Caco-2 (cell line): ENCODE measurements at regions not wholly inside any gene's neighbourhood (a gene's known extent, or its start where the extent isn't known, plus 50 kb on each side); places are given as distances from the start of the nearest gene placed in this dataset.

Experiments used
- BruUV-seq: library from RNA; stranded (reverse); fragments of 400-500 nt; replicated peaks from 2 replicates; lab custom pipeline; 2021; lab: Mats Ljungman, UMichigan
- CTCF ChIA-PET: fragments of 300-600 bp; sonication (Branson Sonifier 250); formaldehyde crosslinking; loops from one replicate; lab custom pipeline; 2022; ENCODE audit warnings: antibody characterized with exemption; lab: Charles Lee
- POLR2A ChIA-PET: fragments of 300-600 bp; sonication (Branson Sonifier 250); formaldehyde crosslinking; loops from one replicate; lab custom pipeline; 2022; ENCODE audit warnings: antibody characterized with exemption; lab: Charles Lee
- DNase-seq, 2 experiments: peaks; one replicate each; pipeline versions ENCODE4 v3.0.0 to v3.0.0-alpha.2; 2020 to 2022
- H3K27me3 ChIP-seq: replicated peaks from 2 replicates; pipeline ENCODE4 v1.6.0; 2011; ENCODE audit warnings: low read length; ENCODE audit not compliant: control insufficient read depth, insufficient read depth
- H3K36me3 ChIP-seq: 2 replicates; pipeline ENCODE4 v1.5.1; 2011; ENCODE audit warnings: low read length; ENCODE audit not compliant: control insufficient read depth, insufficient read depth
- H3K4me1 ChIP-seq: fragments of 250-450 bp; sonication (Bioruptor Pico); 2 replicates; pipeline ENCODE4 v1.5.1; 2020; ENCODE audit warnings: mild to moderate bottlenecking
- H3K4me3 ChIP-seq: 2 replicates; pipeline ENCODE4 v1.5.1; 2011; ENCODE audit warnings: low read depth, mild to moderate bottlenecking, control low read depth, low read length
- H3K9me3 ChIP-seq: fragments of 250-450 bp; sonication (Bioruptor Pico); 2 replicates; pipeline ENCODE4 v1.5.1; 2020; ENCODE audit warnings: mild to moderate bottlenecking, moderate library complexity
- H3K27ac Mint-ChIP-seq: one replicate; pipeline ENCODE4 v1.8.0; 2022; ENCODE audit warnings: mixed read lengths; ENCODE audit not compliant: unreplicated experiment
- H3K27me3 Mint-ChIP-seq: one replicate; pipeline ENCODE4 v1.8.0; 2022; ENCODE audit warnings: mixed read lengths; ENCODE audit not compliant: insufficient read depth, unreplicated experiment
- H3K36me3 Mint-ChIP-seq: one replicate; pipeline ENCODE4 v1.8.0; 2022; ENCODE audit warnings: mild to moderate bottlenecking, mixed read lengths; ENCODE audit not compliant: insufficient read depth, unreplicated experiment
- H3K4me1 Mint-ChIP-seq: one replicate; pipeline ENCODE4 v1.8.0; 2022; ENCODE audit warnings: low read depth, mixed read lengths; ENCODE audit not compliant: unreplicated experiment
- H3K4me3 Mint-ChIP-seq: one replicate; pipeline ENCODE4 v1.8.0; 2022; ENCODE audit warnings: mild to moderate bottlenecking, moderate library complexity, mixed read lengths; ENCODE audit not compliant: unreplicated experiment
- H3K9me3 Mint-ChIP-seq: one replicate; pipeline ENCODE4 v1.8.0; 2022; ENCODE audit warnings: mixed read lengths; ENCODE audit not compliant: unreplicated experiment
- intact Hi-C: fragments of 100-400 bp; cut with micrococcal nuclease; formaldehyde crosslinking; loops from one replicate; pipeline ENCODE4 v1.10.0; 2022; ENCODE audit not compliant: unreplicated experiment
- TF ChIP-seq, protein P1 (sequence below), 2 experiments: fragments of 200-600 bp in 1 of 2; IDR thresholded peaks; 1 replicate in 1 of 2; 2 replicates in 1 of 2; pipeline versions ENCODE4 v1.5.1 to v1.8.0; 2011 to 2022; ENCODE audit warnings: antibody characterized with exemption in 1 of 2, control low read depth in 1 of 2, inconsistent platforms in 1 of 2, low read depth in 1 of 2, low read length in 1 of 2, mild to moderate bottlenecking in 1 of 2, moderate library complexity in 1 of 2; ENCODE audit not compliant: insufficient read depth in 1 of 2, severe bottlenecking in 1 of 2, unreplicated experiment in 1 of 2

GRCh38 chr3:8233938-8234337 is 267.7 kb upstream of the LMCD1 start:
- Mint-ChIP-seq H3K36me3 (no peaks in the 10 kb centered on the region), H3K9me3 (no peaks in the 10 kb centered on the region), H3K27ac (no peak overlapping the region), H3K4me1 (no peaks in the 10 kb centered on the region), H3K4me3 (no peak overlapping the region), H3K27me3 (peaks cover 10% of the 10 kb centered on the region)
- H3K4me1 ChIP-seq = no peaks in the 10 kb centered on the region; the same call in 1 of the 2 replicates
- intact Hi-C loops = no loop called here
- CTCF ChIA-PET = no interaction called here
- H3K9me3 ChIP-seq = no peaks in the 10 kb centered on the region
- POLR2A ChIA-PET = interaction anchor here (0.5 kb wide), 1 partner anchor 373 kb away, joined by 3 read pairs; no protein-coding TSS in a partner anchor
- H3K27me3 ChIP-seq = no peaks in the 10 kb centered on the region
- no TSS peak for BruUV-seq
- H3K36me3 ChIP-seq = no peaks in the 10 kb centered on the region
- TF ChIP-seq, protein P1, sequence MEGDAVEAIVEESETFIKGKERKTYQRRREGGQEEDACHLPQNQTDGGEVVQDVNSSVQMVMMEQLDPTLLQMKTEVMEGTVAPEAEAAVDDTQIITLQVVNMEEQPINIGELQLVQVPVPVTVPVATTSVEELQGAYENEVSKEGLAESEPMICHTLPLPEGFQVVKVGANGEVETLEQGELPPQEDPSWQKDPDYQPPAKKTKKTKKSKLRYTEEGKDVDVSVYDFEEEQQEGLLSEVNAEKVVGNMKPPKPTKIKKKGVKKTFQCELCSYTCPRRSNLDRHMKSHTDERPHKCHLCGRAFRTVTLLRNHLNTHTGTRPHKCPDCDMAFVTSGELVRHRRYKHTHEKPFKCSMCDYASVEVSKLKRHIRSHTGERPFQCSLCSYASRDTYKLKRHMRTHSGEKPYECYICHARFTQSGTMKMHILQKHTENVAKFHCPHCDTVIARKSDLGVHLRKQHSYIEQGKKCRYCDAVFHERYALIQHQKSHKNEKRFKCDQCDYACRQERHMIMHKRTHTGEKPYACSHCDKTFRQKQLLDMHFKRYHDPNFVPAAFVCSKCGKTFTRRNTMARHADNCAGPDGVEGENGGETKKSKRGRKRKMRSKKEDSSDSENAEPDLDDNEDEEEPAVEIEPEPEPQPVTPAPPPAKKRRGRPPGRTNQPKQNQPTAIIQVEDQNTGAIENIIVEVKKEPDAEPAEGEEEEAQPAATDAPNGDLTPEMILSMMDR (IDR thresholded peaks at IDR 0.05; ENCODE audit: insufficient read depth in 1 of 2, low read depth in 1 of 2, low read length in 1 of 2, severe bottlenecking in 1 of 2, unreplicated experiment in 1 of 2) = no peak
- no peak for DNase-seq
- no peak overlapping the region for H3K4me3 ChIP-seq

GRCh38 chr3:8236264-8236663 is 265.4 kb upstream of the LMCD1 start:
- H3K36me3 Mint-ChIP-seq = no peaks in the 10 kb centered on the region
- peaks cover 10% of the 10 kb centered on the region for H3K27me3 Mint-ChIP-seq

GRCh38 chr3:8237893-8238292 is 263.7 kb upstream of the LMCD1 start:
- H3K9me3 ChIP-seq = no peaks in the 10 kb centered on the region
- CTCF ChIA-PET = no interaction called here
- no peak overlapping the region for H3K4me3 Mint-ChIP-seq
- BruUV-seq = no TSS peak
- intact Hi-C loops = no loop called here
- H3K27me3 ChIP-seq = no peaks in the 10 kb centered on the region
- TF ChIP-seq, protein P1 (IDR thresholded peaks at IDR 0.05; ENCODE audit: insufficient read depth in 1 of 2, low read depth in 1 of 2, low read length in 1 of 2, severe bottlenecking in 1 of 2, unreplicated experiment in 1 of 2) = no peak
- H3K36me3 ChIP-seq = no peaks in the 10 kb centered on the region
- no peak overlapping the region for H3K4me3 ChIP-seq
- POLR2A ChIA-PET = no interaction called here
- peaks cover 10% of the 10 kb centered on the region for H3K27me3 Mint-ChIP-seq
- H3K9me3 Mint-ChIP-seq = no peaks in the 10 kb centered on the region
- no peak for DNase-seq
- H3K4me1 ChIP-seq = no peaks in the 10 kb centered on the region
- H3K27ac Mint-ChIP-seq = no peak overlapping the region
- no peaks in the 10 kb centered on the region for H3K36me3 Mint-ChIP-seq
- no peaks in the 10 kb centered on the region for H3K4me1 Mint-ChIP-seq

More at GRCh38 chr3:8236264-8236663, 265.4 kb upstream of the LMCD1 start:
- Mint-ChIP-seq H3K4me1 (no peaks in the 10 kb centered on the region), H3K27ac (no peak overlapping the region), H3K9me3 (no peaks in the 10 kb centered on the region), H3K4me3 (no peak overlapping the region)
- no TSS peak for BruUV-seq
- Histone ChIP-seq H3K36me3 (no peaks in the 10 kb centered on the region), H3K4me3 (no peak overlapping the region), H3K4me1 (no peaks in the 10 kb centered on the region; the same call in 1 of the 2 replicates), H3K27me3 (no peaks in the 10 kb centered on the region), H3K9me3 (no peaks in the 10 kb centered on the region)
- CTCF ChIA-PET = no interaction called here
- POLR2A ChIA-PET = no interaction called here
- no peak for DNase-seq
- TF ChIP-seq, protein P1 (IDR thresholded peaks at IDR 0.05; ENCODE audit: insufficient read depth in 1 of 2, low read depth in 1 of 2, low read length in 1 of 2, severe bottlenecking in 1 of 2, unreplicated experiment in 1 of 2) = no peak
- intact Hi-C loops = no loop called here
